ENCODE measurements at regions not wholly inside any gene's neighbourhood (a gene's known extent, or its start where the extent isn't known, plus 50 kb on each side); places are given as distances from the start of the nearest gene placed in this dataset.

- TF ChIP-seq POLR2A (IDR thresholded peaks at IDR 0.05): no peak
- no peak for TF ChIP-seq CTCF (IDR thresholded peaks at IDR 0.05)
These were observed 234.5 kb downstream of the RBM43 start for GRCh38 chr2:151027151-151027550.

All from testis (tissue), 2 donors.